CD14-positive monocyte (primary cell): ENCODE measurements at regions not wholly inside any gene's neighbourhood (a gene's known extent, or its start where the extent isn't known, plus 50 kb on each side); places are given as distances from the start of the nearest gene placed in this dataset.

Experiments used
- DNase-seq, 3 donors: peaks; one replicate each; pipeline ENCODE4 v3.0.0-alpha.2; 2011 to 2022
- H2AFZ ChIP-seq: 2 replicates; pipeline ENCODE4 v1.6.0; 2012; ENCODE audit warnings: mild to moderate bottlenecking, low read depth, low read length, inconsistent platforms; ENCODE audit not compliant: insufficient read depth, poor library complexity, severe bottlenecking
- H3K27ac ChIP-seq, 2 donors: 1 replicate in 1 of 2; 2 replicates in 1 of 2; pipeline ENCODE4 v1.5.1; 2012 to 2013; ENCODE audit warnings: low read length in 2 of 2, control low read depth in 1 of 2, inconsistent platforms in 1 of 2, low read depth in 1 of 2, mild to moderate bottlenecking in 1 of 2
- H3K27me3 ChIP-seq, 2 donors: one replicate each; pipeline versions ENCODE4 v1.6.0 to v1.6.1; 2011 to 2013; ENCODE audit warnings: low read length in 2 of 2; ENCODE audit not compliant: control insufficient read depth in 2 of 2, insufficient read depth in 2 of 2
- H3K36me3 ChIP-seq, 2 donors: replicated peaks in 1 of 2; 1 replicate in 1 of 2; 2 replicates in 1 of 2; pipeline versions ENCODE4 v1.5.1 to v1.6.1; 2012 to 2013; ENCODE audit warnings: low read length in 2 of 2, control low read depth in 1 of 2, inconsistent platforms in 1 of 2, mild to moderate bottlenecking in 1 of 2; ENCODE audit not compliant: insufficient read depth in 2 of 2, control insufficient read depth in 1 of 2
- H3K4me1 ChIP-seq, 2 donors: 1 replicate in 1 of 2; 2 replicates in 1 of 2; pipeline versions ENCODE4 v1.5.1 to v1.6.1; 2012 to 2013; ENCODE audit warnings: low read length in 2 of 2, control low read depth in 1 of 2, inconsistent platforms in 1 of 2, mild to moderate bottlenecking in 1 of 2, moderate library complexity in 1 of 2; ENCODE audit not compliant: insufficient read depth in 2 of 2, control insufficient read depth in 1 of 2
- H3K4me2 ChIP-seq: replicated peaks from 2 replicates; pipeline ENCODE3; 2012; ENCODE audit warnings: low read length, moderate library complexity, mild to moderate bottlenecking; ENCODE audit not compliant: poor library complexity, severe bottlenecking; ENCODE audit errors: extremely low read depth
- H3K4me3 ChIP-seq, 3 experiments: fragments of 200-600 bp in 1 of 3; sonication (generic) in 1 of 3; replicated peaks in 1 of 3; 1 replicate in 2 of 3; 2 replicates in 1 of 3; pipeline ENCODE4 v1.5.1; 2011 to 2013; ENCODE audit warnings: low read length in 3 of 3, mild to moderate bottlenecking in 3 of 3, control low read depth in 2 of 3, low read depth in 2 of 3, inconsistent platforms in 1 of 3, moderate library complexity in 1 of 3
- H3K79me2 ChIP-seq: 2 replicates; pipeline ENCODE4 v1.6.0; 2012; ENCODE audit warnings: mild to moderate bottlenecking, control low read depth, inconsistent platforms, low read length, moderate library complexity; ENCODE audit not compliant: insufficient read depth
- H3K9ac ChIP-seq: 2 replicates; pipeline ENCODE4 v1.6.0; 2017; ENCODE audit warnings: low read length, mild to moderate bottlenecking; ENCODE audit not compliant: insufficient read depth, poor library complexity, severe bottlenecking
- H3K9me3 ChIP-seq, 2 donors: replicated peaks in 1 of 2; 1 replicate in 1 of 2; 2 replicates in 1 of 2; pipeline versions ENCODE4 v1.5.1 to v1.6.1; 2012 to 2013; ENCODE audit warnings: low read length in 2 of 2, control low read depth in 1 of 2; ENCODE audit not compliant: control insufficient read depth in 1 of 2, insufficient read depth in 1 of 2
- H4K20me1 ChIP-seq: 2 replicates; pipeline ENCODE4 v1.6.0; 2012; ENCODE audit warnings: mild to moderate bottlenecking, low read length, control low read depth, moderate library complexity; ENCODE audit not compliant: insufficient read depth
- H3K27ac Mint-ChIP-seq, 7 donors: one replicate each; pipeline ENCODE4 v1.8.0; 2020; ENCODE audit warnings: mild to moderate bottlenecking in 7 of 7, mixed read lengths in 7 of 7, moderate library complexity in 6 of 7, inconsistent platforms in 2 of 7
- H3K27me3 Mint-ChIP-seq, 3 donors: one replicate each; pipeline ENCODE4 v1.8.0; 2021 to 2022; ENCODE audit warnings: low read depth in 3 of 3, mild to moderate bottlenecking in 3 of 3, mixed read lengths in 3 of 3, moderate library complexity in 3 of 3, inconsistent platforms in 1 of 3
- H3K36me3 Mint-ChIP-seq, 2 donors: one replicate each; pipeline ENCODE4 v1.8.0; 2020; ENCODE audit warnings: mixed read lengths in 2 of 2, inconsistent platforms in 1 of 2, mild to moderate bottlenecking in 1 of 2
- H3K4me1 Mint-ChIP-seq: one replicate; pipeline ENCODE4 v1.8.0; 2020; ENCODE audit warnings: mild to moderate bottlenecking, mixed read lengths
- H3K4me3 Mint-ChIP-seq, 2 donors: one replicate each; pipeline ENCODE4 v1.8.0; 2020; ENCODE audit warnings: mild to moderate bottlenecking in 2 of 2, mixed read lengths in 2 of 2, moderate library complexity in 1 of 2
- H3K9me3 Mint-ChIP-seq, 7 donors: one replicate each; pipeline ENCODE4 v1.8.0; 2020 to 2022; ENCODE audit warnings: mixed read lengths in 7 of 7, mild to moderate bottlenecking in 6 of 7, moderate library complexity in 6 of 7, inconsistent platforms in 2 of 7
- CTCF ChIP-seq: fragments of 200-600 bp; IDR thresholded peaks from one replicate; pipeline ENCODE4 v1.8.0; 2022; ENCODE audit warnings: antibody characterized with exemption, mild to moderate bottlenecking
- WGBS: methylation state at CpG from one replicate; pipeline ENCODE4 v1.1.5; 2013; ENCODE audit warnings: missing lambda C conversion rate; ENCODE audit not compliant: insufficient coverage; 5-methylcytosine and 5-hydroxymethylcytosine counted together
- intact Hi-C, 2 donors: fragments of 100-400 bp; cut with micrococcal nuclease; formaldehyde crosslinking; loops; one replicate each; pipeline versions ENCODE4 v1.15.0 to v1.15.1; 2023

- Histone ChIP-seq H3K79me2 (no peaks in the 10 kb centered on the region), H4K20me1 (no peaks in the 10 kb centered on the region), H3K36me3 (no peaks in the 10 kb centered on the region), H3K27ac (no peak overlapping the region), H3K4me1 (no peaks in the 10 kb centered on the region), H3K27me3 (no peaks in the 10 kb centered on the region), H3K4me2 (no peak overlapping the region), H3K9ac (no peak overlapping the region), H3K9me3 (no peaks in the 10 kb centered on the region), H2AFZ (no peak overlapping the region), H3K4me3 (no peak overlapping the region)
- no peak overlapping the region for H3K4me3 Mint-ChIP-seq
- no peak for DNase-seq
- 97% methylated on average over 3 of the region's 4 CpGs for WGBS
- peaks cover 0 to 4% (median 1%) of the 10 kb centered on the region in 3 donors for H3K27me3 Mint-ChIP-seq
- intact Hi-C loops = no loop called here
- H3K4me1 Mint-ChIP-seq = no peaks in the 10 kb centered on the region
- H3K36me3 Mint-ChIP-seq = no peaks in the 10 kb centered on the region
- no peak overlapping the region for H3K27ac Mint-ChIP-seq
- peaks cover 0 to 5% (median 0%) of the 10 kb centered on the region in 7 donors for H3K9me3 Mint-ChIP-seq
- TF ChIP-seq CTCF = no peak
These were observed 256.4 kb downstream of the MEX3B start for GRCh38 chr15:81789403-81789802.

GRCh38 chr15:81786776-81787175 lies 259.0 kb downstream of the MEX3B start:
- H3K4me1 ChIP-seq = no peaks in the 10 kb centered on the region
- no peak overlapping the region for H2AFZ ChIP-seq
- H3K27me3 ChIP-seq = no peaks in the 10 kb centered on the region
- Mint-ChIP-seq H3K27ac (no peak overlapping the region), H3K36me3 (no peaks in the 10 kb centered on the region), H3K9me3 (peaks cover 0 to 7% (median 2%) of the 10 kb centered on the region in 7 donors), H3K27me3 (peaks cover 0 to 4% (median 1%) of the 10 kb centered on the region in 3 donors), H3K4me1 (peaks cover under 1% of the 10 kb centered on the region), H3K4me3 (no peak overlapping the region)
- H3K9ac ChIP-seq = no peak overlapping the region
- no peaks in the 10 kb centered on the region for H3K79me2 ChIP-seq
- H3K27ac ChIP-seq = no peak overlapping the region
- no peak for DNase-seq
- no peak overlapping the region for H3K4me3 ChIP-seq
- no CpG with 5 or more reads among the region's 4 CpGs for WGBS
- H4K20me1 ChIP-seq = no peaks in the 10 kb centered on the region
- no peaks in the 10 kb centered on the region for H3K9me3 ChIP-seq
- no peaks in the 10 kb centered on the region for H3K36me3 ChIP-seq
- no peak for TF ChIP-seq CTCF
- intact Hi-C loops = no loop called here
- H3K4me2 ChIP-seq = no peak overlapping the region
